Sigmoid colon (tissue), 6 donors: ENCODE measurements at regions not wholly inside any gene's neighbourhood (a gene's known extent, or its start where the extent isn't known, plus 50 kb on each side); places are given as distances from the start of the nearest gene placed in this dataset.

Experiments used
- DNase-seq: peaks from one replicate; pipeline ENCODE4 v3.0.0-alpha.2; 2019
- H3K27ac ChIP-seq, 4 donors: fragments of 200-600 bp; sonication (generic); one replicate each; pipeline ENCODE4 v1.5.1; 2016 to 2019; ENCODE audit warnings: mild to moderate bottlenecking in 1 of 4
- H3K27me3 ChIP-seq, 3 donors: fragments of 200-600 bp; sonication (generic); one replicate each; pipeline ENCODE4 v1.5.1; 2019; ENCODE audit warnings: mild to moderate bottlenecking in 1 of 3
- H3K36me3 ChIP-seq, 4 donors: fragments of 200-600 bp; sonication (generic); one replicate each; pipeline ENCODE4 v1.5.1; 2016 to 2019
- H3K4me1 ChIP-seq, 4 donors: fragments of 200-600 bp; sonication (generic); one replicate each; pipeline ENCODE4 v1.5.1; 2017 to 2019
- H3K4me3 ChIP-seq, 4 donors: fragments of 200-600 bp; sonication (generic); one replicate each; pipeline ENCODE4 v1.5.1; 2017 to 2019; ENCODE audit warnings: mild to moderate bottlenecking in 2 of 4, moderate library complexity in 1 of 4
- H3K9me3 ChIP-seq, 4 donors: fragments of 200-600 bp in 3 of 4; sonication (generic) in 3 of 4; one replicate each; pipeline versions ENCODE4 v1.5.1 to v1.6.1; 2013 to 2019
- CTCF ChIP-seq, 4 experiments: fragments of 450-650 bp in 3 of 4; fragments of 200-600 bp in 1 of 4; IDR thresholded peaks; one replicate each; pipeline ENCODE4 v1.5.1; 2016 to 2019; ENCODE audit warnings: antibody characterized with exemption in 4 of 4, mild to moderate bottlenecking in 3 of 4, moderate library complexity in 2 of 4
- EP300 ChIP-seq, 4 donors: sonication (generic); formaldehyde crosslinking; IDR thresholded peaks; one replicate each; pipeline ENCODE4 v1.6.1; 2017; ENCODE audit warnings: antibody characterized with exemption in 4 of 4
- POLR2A ChIP-seq, 2 donors: fragments of 450-650 bp; IDR thresholded peaks; one replicate each; pipeline ENCODE4 v1.6.1; 2016; ENCODE audit warnings: antibody characterized with exemption in 2 of 2, mild to moderate bottlenecking in 2 of 2, moderate library complexity in 2 of 2
- POLR2AphosphoS5 ChIP-seq, 4 donors: sonication (generic); formaldehyde crosslinking; IDR thresholded peaks; one replicate each; pipeline ENCODE4 v1.6.1; 2017; ENCODE audit warnings: antibody characterized with exemption in 4 of 4
- WGBS, 2 donors: extraction: QIAGEN DNeasy Blood & Tissue Kit; methylation state at CpG; one replicate each; pipeline ENCODE4 v1.1.7; 2013; 5-methylcytosine and 5-hydroxymethylcytosine counted together
- intact Hi-C: fragments of 100-400 bp; cut with DNase I; formaldehyde crosslinking; loops from one replicate; pipeline ENCODE4 v1.15.1; 2023
- donor health status: healthy with polysubstance abuse.
- donor health status: healthy.

- Histone ChIP-seq H3K27me3 (peaks cover 0 to 20% (median 7%) of the 10 kb centered on the region in 3 donors), H3K4me1 (no peaks in the 10 kb centered on the region), H3K4me3 (no peak overlapping the region), H3K9me3 (peaks cover 0 to 6% (median 2%) of the 10 kb centered on the region in 4 donors), H3K36me3 (no peaks in the 10 kb centered on the region), H3K27ac (no peak overlapping the region)
- TF ChIP-seq CTCF (IDR thresholded peaks at IDR 0.05) (no peak), POLR2AphosphoS5 (IDR thresholded peaks at IDR 0.05) (no peak), POLR2A (IDR thresholded peaks at IDR 0.05) (no peak), EP300 (IDR thresholded peaks at IDR 0.05) (no peak)
- no peak for DNase-seq
- intact Hi-C loops: no loop called here
- WGBS, 2 donors: 81 to 82% methylated on average over 7 of the region's 7 CpGs
Observed at GRCh38 chr15:52862677-52863076, 72.5 kb upstream of the ONECUT1 start.

DNA sequence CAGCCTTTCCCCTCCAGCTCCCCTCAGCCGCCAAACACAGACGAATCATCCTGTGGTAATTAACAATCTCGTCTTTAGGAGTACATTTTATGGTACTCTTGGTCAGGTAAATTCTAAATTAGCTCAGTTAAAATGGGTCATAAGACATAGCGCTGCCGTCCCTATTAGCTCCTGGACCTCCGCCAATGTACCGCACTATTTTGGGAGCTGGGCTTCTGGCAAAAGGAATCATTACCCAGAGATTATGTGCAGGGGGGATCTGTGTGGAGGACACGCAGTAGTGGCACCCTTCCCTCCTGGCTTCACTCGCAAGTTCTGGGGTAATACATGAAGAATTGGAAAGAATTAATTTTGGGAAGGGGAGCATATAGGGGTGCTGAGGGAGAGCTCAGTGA, 68.6 kb upstream of the ONECUT1 start:
- 63 to 76% methylated on average over 9 of the region's 9 CpGs for WGBS, 2 donors
- Histone ChIP-seq H3K36me3 (no peaks in the 10 kb centered on the region), H3K4me3 (no peak overlapping the region), H3K27ac (no peak overlapping the region), H3K9me3 (no peaks in the 10 kb centered on the region), H3K27me3 (peaks cover 0 to 35% (median 7%) of the 10 kb centered on the region in 3 donors), H3K4me1 (no peaks in the 10 kb centered on the region)
- TF ChIP-seq POLR2A (IDR thresholded peaks at IDR 0.05) (no peak), POLR2AphosphoS5 (IDR thresholded peaks at IDR 0.05) (no peak), CTCF (IDR thresholded peaks at IDR 0.05) (no peak), EP300 (IDR thresholded peaks at IDR 0.05) (no peak)
- no peak for DNase-seq
- intact Hi-C loops: no loop called here

DNA sequence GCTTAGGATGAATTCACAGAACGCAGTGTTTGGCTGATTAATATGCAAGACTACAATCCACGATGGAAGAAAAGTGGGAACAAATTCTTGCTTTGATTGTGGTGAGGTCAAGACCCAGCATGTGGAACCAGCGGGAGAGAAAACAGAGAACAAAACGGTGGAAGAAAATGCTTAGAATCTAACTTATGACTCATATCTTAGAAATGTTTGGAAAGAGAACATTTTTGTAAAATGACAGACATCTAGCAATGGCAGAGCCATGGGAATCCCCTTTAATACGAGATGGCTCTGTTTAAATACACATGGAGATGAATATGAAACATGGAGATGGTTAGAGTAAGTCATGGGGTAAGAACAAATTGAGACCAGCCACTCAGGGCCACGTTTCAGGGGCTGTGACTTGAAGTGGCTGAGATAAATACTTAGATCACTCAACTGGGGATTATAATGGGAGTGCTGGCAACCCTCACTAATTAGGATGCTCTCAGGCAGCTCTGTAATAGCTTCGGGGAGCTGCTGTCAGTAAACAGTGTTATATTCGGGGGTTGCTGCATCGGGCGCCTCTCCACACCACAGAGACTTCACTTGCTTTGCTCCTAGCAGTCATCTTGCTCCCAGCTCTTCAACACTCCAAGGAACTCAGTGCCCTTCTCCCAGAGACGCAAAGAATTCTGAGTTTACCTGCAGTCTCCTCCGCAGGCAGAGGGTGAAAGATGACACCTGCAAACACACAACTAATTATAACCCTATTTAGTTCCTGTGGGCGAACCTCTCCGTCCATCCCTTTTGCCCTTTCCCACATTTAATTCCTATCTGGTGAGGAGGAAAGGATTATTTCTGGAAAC, 68.0 kb upstream of the ONECUT1 start:
- Histone ChIP-seq H3K4me3 (no peak overlapping the region), H3K9me3 (no peaks in the 10 kb centered on the region), H3K27me3 (peaks cover 0 to 35% (median 7%) of the 10 kb centered on the region in 3 donors), H3K36me3 (no peaks in the 10 kb centered on the region), H3K4me1 (no peaks in the 10 kb centered on the region), H3K27ac (no peak overlapping the region)
- TF ChIP-seq EP300 (IDR thresholded peaks at IDR 0.05): no peak
- TF ChIP-seq POLR2AphosphoS5 (IDR thresholded peaks at IDR 0.05): no peak
- no peak for TF ChIP-seq CTCF (IDR thresholded peaks at IDR 0.05)
- TF ChIP-seq POLR2A (IDR thresholded peaks at IDR 0.05): no peak
- WGBS, 2 donors: 45 to 49% methylated on average over 14 of the region's 14 CpGs
- DNase-seq: no peak
- intact Hi-C loops: no loop called here

DNA sequence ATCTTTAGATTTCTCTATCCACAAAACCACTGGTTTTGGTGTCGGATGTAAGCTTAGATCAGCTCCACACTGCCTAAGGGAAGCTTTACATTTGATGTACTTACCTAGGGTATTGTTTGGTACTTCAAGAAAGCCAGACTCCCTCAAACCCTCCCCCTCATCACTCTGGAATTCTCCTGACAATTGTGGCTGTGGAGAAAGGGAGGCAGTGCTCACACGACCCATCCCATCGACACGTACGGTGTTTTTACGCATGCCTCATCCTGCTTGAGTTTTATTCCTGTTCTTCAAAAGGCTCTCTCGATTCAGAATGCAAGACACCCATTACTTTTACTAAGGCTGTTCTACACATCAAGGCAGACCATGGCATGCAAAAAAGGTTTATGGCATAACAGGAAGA, 67.3 kb upstream of the ONECUT1 start:
- no peak for TF ChIP-seq EP300 (IDR thresholded peaks at IDR 0.05)
- no peak for TF ChIP-seq POLR2A (IDR thresholded peaks at IDR 0.05)
- no peak for TF ChIP-seq CTCF (IDR thresholded peaks at IDR 0.05)
- no peaks in the 10 kb centered on the region for H3K36me3 ChIP-seq
- H3K27me3 ChIP-seq: peaks cover 0 to 35% (median 7%) of the 10 kb centered on the region in 3 donors
- 66 to 76% methylated on average over 7 of the region's 7 CpGs for WGBS, 2 donors
- H3K27ac ChIP-seq: no peak overlapping the region
- no peak overlapping the region for H3K4me3 ChIP-seq
- no peak for DNase-seq
- intact Hi-C loops: no loop called here
- no peaks in the 10 kb centered on the region for H3K4me1 ChIP-seq
- H3K9me3 ChIP-seq: no peaks in the 10 kb centered on the region
